ENCODE measurements at regions not wholly inside any gene's neighbourhood (a gene's known extent, or its start where the extent isn't known, plus 50 kb on each side); places are given as distances from the start of the nearest gene placed in this dataset.
A peak's percentile ranks its signal among the peaks of the same experiment; 100 is the strongest.

- no peak for TF ChIP-seq CTCF (IDR thresholded peaks at IDR 0.05; ENCODE audit: insufficient read depth, low read length)
- H3K4me3 ChIP-seq (ENCODE audit: low read depth, low read length): no peak overlapping the region
- no peak for DNase-seq (ENCODE audit: low read depth)
Measured at GRCh38 chr3:194279701-194280360, 71.3 kb downstream of the CPN2 start.

GRCh38 chr3:194280777-194281176 is 70.4 kb downstream of the CPN2 start:
- TF ChIP-seq CTCF (IDR thresholded peaks at IDR 0.05; ENCODE audit: insufficient read depth, low read length): no peak
- H3K4me3 ChIP-seq (ENCODE audit: low read depth, low read length): no peak overlapping the region
- no peak for DNase-seq (ENCODE audit: low read depth)

- no peak for DNase-seq (ENCODE audit: low read depth)
- no peak for TF ChIP-seq CTCF (IDR thresholded peaks at IDR 0.05; ENCODE audit: insufficient read depth, low read length)
- H3K4me3 ChIP-seq (ENCODE audit: low read depth, low read length): no peak overlapping the region
Measured at GRCh38 chr3:194281306-194281705, 69.8 kb downstream of the CPN2 start.

GRCh38 chr3:194281766-194282165 is 69.4 kb downstream of the CPN2 start:
- no peak overlapping the region for H3K4me3 ChIP-seq (ENCODE audit: low read depth, low read length)
- no peak for DNase-seq (ENCODE audit: low read depth)
- no peak for TF ChIP-seq CTCF (IDR thresholded peaks at IDR 0.05; ENCODE audit: insufficient read depth, low read length)

GRCh38 chr3:194282436-194283122 is 68.5 kb downstream of the CPN2 start:
- no peak overlapping the region for H3K4me3 ChIP-seq (ENCODE audit: low read depth, low read length)

GRCh38 chr3:194283221-194284006 is 67.7 kb downstream of the CPN2 start:
- no peak overlapping the region for H3K4me3 ChIP-seq (ENCODE audit: low read depth, low read length)
- no peak for TF ChIP-seq CTCF (IDR thresholded peaks at IDR 0.05; ENCODE audit: insufficient read depth, low read length)
- DNase-seq (ENCODE audit: low read depth): peak; percentile 70

More at GRCh38 chr3:194282436-194283122, 68.5 kb downstream of the CPN2 start:
- TF ChIP-seq CTCF (IDR thresholded peaks at IDR 0.05; ENCODE audit: insufficient read depth, low read length): no peak
- no peak for DNase-seq (ENCODE audit: low read depth)
